ENCODE measurements at regions not wholly inside any gene's neighbourhood (a gene's known extent, or its start where the extent isn't known, plus 50 kb on each side); places are given as distances from the start of the nearest gene placed in this dataset.
"Not testable (repeated sequence)": the region's sequence is repeated elsewhere in the genome, so short reads cannot be mapped to it uniquely, and the experiment has no call there.

DNA sequence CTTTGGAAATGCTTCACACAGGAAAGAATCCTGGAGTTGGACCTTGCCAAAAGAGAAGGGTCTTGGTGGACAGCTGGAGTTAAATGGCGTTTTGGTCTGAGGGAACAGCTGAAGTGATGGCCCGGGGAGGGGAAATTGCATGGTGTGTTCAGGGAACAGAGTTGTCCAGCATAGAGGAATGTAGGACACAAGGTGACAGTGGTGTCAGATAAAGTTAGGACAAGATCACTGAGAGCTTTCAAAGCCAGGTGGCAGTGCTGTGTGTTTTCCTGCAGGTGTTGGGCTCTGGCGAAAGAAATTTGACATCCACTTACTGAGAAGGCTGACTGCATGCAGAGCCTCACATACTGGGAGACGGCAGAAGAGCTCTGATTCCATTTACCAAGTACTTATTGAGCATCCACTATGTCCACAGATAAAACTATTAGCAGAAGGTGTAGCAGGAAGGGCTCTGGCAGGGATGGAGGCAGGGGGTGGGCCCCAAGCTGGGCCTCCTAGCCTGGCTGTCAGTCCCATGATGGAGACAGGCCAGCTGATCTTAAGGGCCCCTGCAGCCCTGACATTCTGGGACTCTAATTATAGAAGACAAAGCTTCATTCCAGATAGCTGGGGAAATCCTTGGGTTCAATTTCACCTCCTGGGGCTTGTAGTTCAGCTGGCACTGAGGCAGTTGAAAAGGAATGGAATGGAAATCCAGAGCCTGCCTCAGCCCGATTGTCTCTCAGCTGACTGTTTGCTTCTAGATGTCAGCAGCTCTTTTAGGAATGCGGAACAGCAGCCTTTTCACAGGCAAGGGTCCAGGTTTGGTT is 150.2 kb upstream of the MAMLD1 start:
- in situ Hi-C loops (cut with HindIII; ENCODE audit: low pct_ligation_motif_present, low sequenced_read_pairs) = no loop called here
- H3K36me3 ChIP-seq (replicated peaks) = no peaks in the 10 kb centered on the region
- H3K27me3 ChIP-seq (replicated peaks) = no peaks in the 10 kb centered on the region
- H3K27ac ChIP-seq = no peak overlapping the region
- TF ChIP-seq, protein P1, sequence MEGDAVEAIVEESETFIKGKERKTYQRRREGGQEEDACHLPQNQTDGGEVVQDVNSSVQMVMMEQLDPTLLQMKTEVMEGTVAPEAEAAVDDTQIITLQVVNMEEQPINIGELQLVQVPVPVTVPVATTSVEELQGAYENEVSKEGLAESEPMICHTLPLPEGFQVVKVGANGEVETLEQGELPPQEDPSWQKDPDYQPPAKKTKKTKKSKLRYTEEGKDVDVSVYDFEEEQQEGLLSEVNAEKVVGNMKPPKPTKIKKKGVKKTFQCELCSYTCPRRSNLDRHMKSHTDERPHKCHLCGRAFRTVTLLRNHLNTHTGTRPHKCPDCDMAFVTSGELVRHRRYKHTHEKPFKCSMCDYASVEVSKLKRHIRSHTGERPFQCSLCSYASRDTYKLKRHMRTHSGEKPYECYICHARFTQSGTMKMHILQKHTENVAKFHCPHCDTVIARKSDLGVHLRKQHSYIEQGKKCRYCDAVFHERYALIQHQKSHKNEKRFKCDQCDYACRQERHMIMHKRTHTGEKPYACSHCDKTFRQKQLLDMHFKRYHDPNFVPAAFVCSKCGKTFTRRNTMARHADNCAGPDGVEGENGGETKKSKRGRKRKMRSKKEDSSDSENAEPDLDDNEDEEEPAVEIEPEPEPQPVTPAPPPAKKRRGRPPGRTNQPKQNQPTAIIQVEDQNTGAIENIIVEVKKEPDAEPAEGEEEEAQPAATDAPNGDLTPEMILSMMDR (IDR thresholded peaks at IDR 0.05; ENCODE audit: low read depth, low read length, missing control alignments) = no peak
- H3K4me3 ChIP-seq (ENCODE audit: low read depth, low read length) = no peak overlapping the region
- DNase-seq = no peak

DNA sequence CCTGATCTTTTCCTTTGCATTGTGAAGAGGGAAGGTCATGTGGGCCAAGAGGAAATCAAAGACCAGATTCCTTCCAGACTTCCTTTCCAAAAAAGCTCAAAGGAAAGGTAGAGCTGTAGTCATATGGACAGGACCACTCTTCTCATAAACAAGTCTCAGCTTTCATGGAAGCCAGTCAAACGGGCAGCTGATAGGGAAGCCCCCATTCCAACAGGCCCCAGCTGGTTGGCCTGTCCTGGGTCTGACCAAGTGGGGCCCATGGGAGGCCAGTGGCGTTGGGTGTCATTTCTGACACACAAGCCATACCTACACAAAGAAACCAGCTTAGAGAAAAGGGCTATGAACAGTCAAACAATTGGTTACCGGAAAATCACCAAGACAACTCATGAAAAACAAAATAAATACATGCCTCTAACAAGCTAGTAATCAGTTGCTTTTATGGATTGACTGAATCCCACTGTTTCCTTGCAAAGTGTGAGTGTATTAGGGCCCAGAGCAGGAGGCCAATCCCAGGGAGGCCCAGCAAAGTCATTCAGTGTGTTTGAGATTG is 149.6 kb upstream of the MAMLD1 start:
- H3K4me3 ChIP-seq (ENCODE audit: low read depth, low read length) = no peak overlapping the region
- TF ChIP-seq, protein P1 (IDR thresholded peaks at IDR 0.05; ENCODE audit: low read depth, low read length, missing control alignments) = no peak
- in situ Hi-C loops (cut with HindIII; ENCODE audit: low pct_ligation_motif_present, low sequenced_read_pairs) = no loop called here
- H3K36me3 ChIP-seq (replicated peaks) = no peaks in the 10 kb centered on the region
- no peaks in the 10 kb centered on the region for H3K27me3 ChIP-seq (replicated peaks)
- no peak for DNase-seq
- no peak overlapping the region for H3K27ac ChIP-seq

DNA sequence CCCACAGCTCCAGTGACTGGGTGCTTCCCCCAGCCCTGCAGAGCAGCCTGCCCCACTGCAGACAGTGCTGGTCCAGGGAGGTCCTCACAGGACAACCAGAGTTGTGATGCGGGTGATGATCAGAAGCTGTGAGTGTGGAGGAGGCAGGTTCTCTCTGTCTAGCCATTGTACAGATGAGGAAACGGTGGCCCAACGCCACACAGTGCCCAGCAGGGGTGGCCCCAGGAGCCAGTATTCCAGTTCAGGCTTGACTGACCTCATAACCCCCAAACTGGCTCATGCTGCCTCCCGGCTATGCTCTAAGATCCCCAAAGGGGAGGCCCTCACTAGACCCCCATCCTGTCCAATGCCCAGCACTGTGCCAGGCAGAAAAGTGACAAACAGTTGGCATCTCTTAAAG is 147.1 kb upstream of the MAMLD1 start:
- H3K36me3 ChIP-seq (replicated peaks); H3K27ac ChIP-seq; in situ Hi-C loops (cut with HindIII; ENCODE audit: low pct_ligation_motif_present, low sequenced_read_pairs): not testable (repeated sequence)

DNA sequence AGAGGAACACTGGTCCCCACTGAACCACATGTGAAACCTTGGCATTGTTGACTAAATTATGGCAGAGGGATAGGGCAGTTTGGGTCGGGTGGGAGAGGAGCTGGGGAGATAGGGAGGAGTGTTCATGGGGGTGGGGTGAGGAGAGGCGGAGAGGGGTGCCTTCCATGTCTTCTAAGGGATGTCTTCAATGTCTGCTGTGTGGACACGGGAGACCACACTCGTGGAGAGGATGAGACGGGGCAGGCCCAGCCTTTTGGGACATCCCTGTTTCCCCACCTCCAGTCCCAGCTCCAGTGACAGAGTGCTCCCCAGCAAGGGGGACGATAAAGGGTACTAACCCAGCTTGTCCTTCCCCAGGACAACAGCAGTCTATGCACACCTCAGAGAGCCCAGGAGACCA is 146.4 kb upstream of the MAMLD1 start:
- in situ Hi-C loops (cut with HindIII; ENCODE audit: low pct_ligation_motif_present, low sequenced_read_pairs) = no loop called here

More for the DNA sequence above, 147.1 kb upstream of the MAMLD1 start:
- DNase-seq; H3K27me3 ChIP-seq (replicated peaks); H3K4me3 ChIP-seq (ENCODE audit: low read depth, low read length): not testable (repeated sequence)

DNA sequence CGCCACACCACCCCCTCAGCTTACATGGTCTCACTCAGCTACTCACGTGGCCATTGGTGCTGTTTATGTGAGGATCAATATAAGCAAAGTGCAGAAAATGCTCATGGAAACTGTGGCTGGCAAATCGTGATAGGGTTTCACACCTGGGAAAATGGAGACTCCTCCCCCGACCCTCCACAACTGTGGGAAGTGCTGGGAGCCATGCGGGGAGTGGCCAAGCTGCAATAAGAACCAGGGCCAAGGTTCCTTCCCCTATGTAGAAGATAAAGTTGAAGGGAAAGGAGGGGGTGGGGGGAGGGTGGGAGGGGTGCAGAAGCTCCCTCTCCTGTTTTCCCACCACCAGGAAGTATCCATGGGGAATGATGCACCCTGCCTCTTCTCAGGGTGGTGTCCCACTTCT is 145.5 kb upstream of the MAMLD1 start:
- H3K27ac ChIP-seq = no peak overlapping the region
- no peak for DNase-seq
- H3K27me3 ChIP-seq (replicated peaks) = no peaks in the 10 kb centered on the region
- no peak overlapping the region for H3K4me3 ChIP-seq (ENCODE audit: low read depth, low read length)
- TF ChIP-seq, protein P1 (IDR thresholded peaks at IDR 0.05; ENCODE audit: low read depth, low read length, missing control alignments) = no peak
- in situ Hi-C loops (cut with HindIII; ENCODE audit: low pct_ligation_motif_present, low sequenced_read_pairs) = no loop called here
- H3K36me3 ChIP-seq (replicated peaks) = no peaks in the 10 kb centered on the region

More for the DNA sequence above, 146.4 kb upstream of the MAMLD1 start:
- no peak overlapping the region for H3K27ac ChIP-seq
- no peaks in the 10 kb centered on the region for H3K27me3 ChIP-seq (replicated peaks)
- no peak for DNase-seq
- TF ChIP-seq, protein P1 (IDR thresholded peaks at IDR 0.05; ENCODE audit: low read depth, low read length, missing control alignments) = no peak
- H3K36me3 ChIP-seq (replicated peaks) = no peaks in the 10 kb centered on the region
- H3K4me3 ChIP-seq (ENCODE audit: low read depth, low read length) = no peak overlapping the region

DNA sequence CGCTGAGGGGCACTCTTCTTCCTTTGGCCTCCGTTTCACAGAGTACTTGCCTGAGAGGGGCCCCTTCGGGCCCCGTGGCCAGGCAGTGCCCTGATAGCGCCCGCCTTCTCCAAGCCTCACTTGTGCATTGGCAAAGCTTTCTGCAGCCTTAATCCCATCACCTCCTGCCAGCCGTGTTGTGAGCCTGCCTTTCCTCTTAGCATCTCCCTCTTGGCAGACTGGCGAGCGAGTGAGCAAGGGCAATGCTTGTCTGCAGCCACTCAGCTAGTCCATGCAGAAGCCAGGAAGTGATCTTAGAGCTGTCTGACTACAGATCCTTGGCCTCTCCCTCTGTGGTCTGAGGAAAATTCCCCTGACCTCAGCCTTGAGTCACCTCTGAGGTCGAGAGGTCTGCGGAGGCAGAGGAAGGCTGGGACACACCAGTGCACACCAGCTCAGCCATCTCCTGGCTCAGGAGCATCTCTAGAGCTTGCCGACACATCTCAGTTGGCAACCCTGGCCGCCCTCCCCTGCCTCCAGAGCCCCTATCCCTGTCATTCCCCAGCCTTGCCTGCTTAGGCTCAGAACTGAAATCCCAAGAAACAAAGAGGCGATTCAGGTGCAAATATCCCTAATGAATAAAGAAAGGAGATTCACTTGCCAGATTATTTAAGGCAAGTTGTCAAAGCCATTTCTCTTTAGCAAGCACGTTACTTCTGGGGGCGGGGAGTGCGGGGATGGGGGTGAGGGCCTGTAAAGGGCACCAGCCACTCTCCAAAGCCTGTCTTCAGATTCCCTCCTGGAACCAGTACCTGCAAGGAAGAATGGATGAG is 143.5 kb upstream of the MAMLD1 start:
- TF ChIP-seq, protein P1 (IDR thresholded peaks at IDR 0.05; ENCODE audit: low read depth, low read length, missing control alignments) = no peak
- in situ Hi-C loops (cut with HindIII; ENCODE audit: low pct_ligation_motif_present, low sequenced_read_pairs) = no loop called here
- Histone ChIP-seq H3K4me3 (ENCODE audit: low read depth, low read length) (no peak overlapping the region), H3K36me3 (replicated peaks) (no peaks in the 10 kb centered on the region), H3K27me3 (replicated peaks) (no peaks in the 10 kb centered on the region), H3K27ac (no peak overlapping the region)
- DNase-seq = no peak

All from brain microvascular endothelial cell (primary cell).